GM19023 (cell line): ENCODE measurements at regions not wholly inside any gene's neighbourhood (a gene's known extent, or its start where the extent isn't known, plus 50 kb on each side); places are given as distances from the start of the nearest gene placed in this dataset.
"Not testable (repeated sequence)": the region's sequence is repeated elsewhere in the genome, so short reads cannot be mapped to it uniquely, and the experiment has no call there.

Source experiments
- ATAC-seq: cut with Tn5 transposase; IDR thresholded peaks from one replicate; pipeline ENCODE4 v1.9.1; 2021; ENCODE audit warnings: mild to moderate bottlenecking, moderate library complexity; ENCODE audit not compliant: unreplicated experiment

DNA sequence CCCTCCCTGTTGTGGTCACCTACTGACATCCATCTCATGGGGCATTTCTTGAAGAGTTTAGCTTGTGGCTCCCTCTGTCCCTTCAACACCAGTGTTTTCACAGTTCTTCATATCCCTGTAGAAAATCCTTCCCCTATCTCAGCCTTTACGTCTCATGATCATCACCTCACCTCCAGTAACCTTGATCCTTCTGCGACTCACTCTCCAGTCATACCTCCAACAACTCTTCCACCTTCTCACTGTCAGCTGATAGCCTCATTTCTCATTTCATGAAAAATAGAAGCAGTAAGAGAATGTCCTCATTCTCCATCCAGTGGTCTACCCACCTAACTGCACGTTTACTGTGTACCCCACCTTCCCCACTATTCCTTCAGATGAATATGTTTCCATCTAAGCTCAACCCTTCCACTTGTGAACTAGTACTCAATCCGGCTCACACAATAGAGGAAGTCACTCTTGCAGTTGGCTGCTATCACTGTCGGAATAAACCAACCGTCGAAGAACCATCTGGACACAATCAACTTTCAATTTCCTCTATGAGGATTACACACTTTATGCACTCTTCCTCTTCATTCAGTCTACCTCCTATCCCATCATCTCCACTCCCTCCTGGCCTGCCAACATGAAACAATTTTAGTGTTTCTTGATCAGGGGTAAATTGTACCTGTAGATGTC, 256.0 kb downstream of the AHR start:
- ATAC-seq, result no peak

DNA sequence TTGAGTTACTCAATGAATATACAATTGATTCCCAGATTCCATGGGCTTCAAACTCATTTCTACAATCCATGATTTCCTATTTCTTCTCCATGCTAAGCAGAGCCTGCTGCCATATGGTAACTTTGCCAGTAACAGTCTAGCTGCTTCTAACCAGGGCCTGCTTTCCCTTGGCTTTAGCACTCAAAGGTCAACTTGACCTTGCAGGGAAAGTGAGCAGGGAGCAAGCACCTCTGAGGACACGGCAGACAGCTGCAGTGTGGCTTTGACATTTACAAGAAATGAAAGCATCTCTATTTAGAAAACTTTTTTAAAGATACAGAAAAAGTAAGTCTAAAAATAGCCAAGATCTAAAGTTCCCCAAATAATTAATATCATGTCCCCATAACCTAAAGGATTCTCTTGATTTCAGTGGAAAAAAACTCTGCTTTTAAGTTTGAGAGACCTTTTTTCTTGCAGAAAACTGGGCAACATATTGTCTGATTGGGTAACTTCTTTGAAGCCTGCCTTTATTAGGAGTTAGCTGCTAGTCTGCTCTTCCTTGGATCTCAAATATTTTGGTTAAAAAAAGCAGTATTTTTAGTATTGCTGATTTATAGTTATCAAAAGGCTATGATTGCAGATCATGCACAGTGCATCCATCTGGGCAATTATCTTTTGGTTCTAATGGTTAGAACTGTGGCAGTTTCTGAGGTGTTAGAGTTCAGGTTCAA, 257.9 kb downstream of the AHR start:
- ATAC-seq, result no peak

DNA sequence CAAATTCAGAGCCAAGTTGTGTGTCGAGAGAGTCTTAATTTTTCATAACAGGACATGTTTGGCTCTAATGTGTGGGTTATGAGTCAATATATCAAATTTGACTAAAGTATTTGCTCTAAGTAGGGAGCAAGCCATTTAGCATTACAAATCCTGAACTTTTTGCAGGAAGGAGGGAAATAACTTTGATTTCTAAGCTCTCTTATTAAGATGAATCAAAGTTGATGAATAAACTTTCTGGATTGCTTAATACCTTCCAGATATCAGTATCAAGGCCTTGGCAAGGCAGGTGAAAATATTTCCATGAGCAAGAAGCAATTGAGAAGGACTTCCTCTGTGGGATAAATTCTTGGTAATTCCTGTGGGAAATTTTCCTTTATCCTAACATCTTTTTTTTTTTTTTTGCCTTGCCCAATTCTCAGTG, 258.8 kb downstream of the AHR start:
- ATAC-seq, result no peak

DNA sequence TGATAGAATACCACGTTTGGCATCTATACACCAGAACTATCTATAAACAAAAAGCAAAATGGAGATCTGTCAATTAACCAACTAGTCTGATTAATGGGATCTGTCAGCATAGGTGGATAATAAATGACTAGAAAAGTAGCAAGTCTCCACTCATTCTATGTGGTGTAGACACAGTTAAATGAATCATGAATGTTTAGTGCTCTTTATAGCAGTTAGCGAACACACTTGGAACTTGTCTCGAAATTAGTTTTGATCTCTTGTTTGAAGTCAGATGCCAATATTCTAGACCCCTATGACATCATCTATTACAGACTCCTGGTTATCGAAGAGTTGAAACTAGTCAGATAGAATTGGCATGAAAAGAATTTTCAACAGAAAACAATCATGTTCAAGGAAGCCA, 259.7 kb downstream of the AHR start:
- no peak for ATAC-seq

DNA sequence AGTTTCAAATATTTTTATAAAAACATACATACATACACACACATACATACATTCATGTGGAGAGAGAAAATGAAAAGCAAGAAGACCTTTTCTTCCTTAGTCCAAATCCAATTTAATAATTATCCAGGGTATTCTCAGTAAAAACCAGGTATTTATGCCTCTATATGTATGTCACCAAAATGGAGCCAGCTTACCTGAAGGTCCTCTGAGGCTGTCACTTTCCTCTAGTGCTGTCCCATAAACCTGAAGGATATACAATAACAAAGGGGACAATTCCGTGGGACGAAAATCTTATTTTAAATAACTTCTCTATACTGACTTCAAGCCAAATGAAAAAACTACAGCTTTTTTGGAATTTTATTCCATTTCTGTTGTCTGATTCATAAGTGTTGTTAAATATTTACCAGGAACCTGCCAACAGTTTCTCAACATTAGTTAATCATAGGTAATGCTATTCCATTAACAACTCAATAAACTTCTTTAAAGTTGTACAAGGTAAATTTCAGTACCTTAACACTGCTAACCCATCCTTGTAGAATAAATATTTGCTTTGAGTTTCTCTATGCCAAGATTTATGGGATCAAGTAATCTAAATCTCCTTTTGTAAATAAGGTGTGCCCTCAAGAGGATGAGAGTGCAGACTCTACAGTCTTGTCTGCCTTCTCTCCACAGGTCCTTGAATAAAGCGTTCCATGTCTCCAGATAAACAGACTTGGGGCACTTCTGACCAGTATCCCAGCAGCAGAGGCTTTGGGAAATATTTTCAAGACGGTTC, 260.3 kb downstream of the AHR start:
- no peak for ATAC-seq

DNA sequence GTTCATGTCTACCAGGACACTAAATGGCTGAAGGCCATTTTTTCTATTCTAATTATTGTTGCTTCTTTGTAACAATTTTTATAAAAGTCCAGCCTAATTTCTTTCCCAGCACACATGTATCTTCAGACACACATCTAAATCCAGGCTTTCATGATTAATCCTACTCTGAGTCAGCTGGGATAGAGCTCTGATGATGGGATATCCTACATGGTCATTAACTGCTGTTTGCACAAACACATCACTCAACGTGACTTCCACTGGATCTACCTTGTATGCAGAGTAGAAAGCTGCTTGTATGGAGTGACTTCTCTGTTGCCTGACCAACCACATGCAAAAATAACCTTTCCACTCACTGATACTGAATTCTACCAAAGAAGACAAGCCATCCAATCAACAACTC, 260.9 kb downstream of the AHR start:
- ATAC-seq, result no peak

DNA sequence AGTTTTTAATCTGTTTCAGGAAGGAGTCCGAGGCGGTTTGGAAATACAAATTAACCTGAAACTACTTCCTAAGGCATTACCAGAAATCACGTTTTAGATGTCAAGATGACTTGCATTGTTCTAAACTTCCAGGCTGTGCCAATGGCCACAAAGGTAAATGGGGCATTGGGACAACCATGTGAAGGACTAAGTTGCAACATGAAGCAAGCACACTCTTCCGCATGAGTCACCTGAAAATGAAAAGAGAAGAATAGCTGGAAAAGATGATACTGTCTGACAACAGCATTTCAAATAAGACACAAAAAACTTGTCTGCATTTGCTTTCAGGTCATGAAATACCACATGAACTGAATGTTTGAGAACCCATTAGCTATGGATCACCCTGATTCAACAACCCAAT, 262.1 kb downstream of the AHR start:
- no peak for ATAC-seq

DNA sequence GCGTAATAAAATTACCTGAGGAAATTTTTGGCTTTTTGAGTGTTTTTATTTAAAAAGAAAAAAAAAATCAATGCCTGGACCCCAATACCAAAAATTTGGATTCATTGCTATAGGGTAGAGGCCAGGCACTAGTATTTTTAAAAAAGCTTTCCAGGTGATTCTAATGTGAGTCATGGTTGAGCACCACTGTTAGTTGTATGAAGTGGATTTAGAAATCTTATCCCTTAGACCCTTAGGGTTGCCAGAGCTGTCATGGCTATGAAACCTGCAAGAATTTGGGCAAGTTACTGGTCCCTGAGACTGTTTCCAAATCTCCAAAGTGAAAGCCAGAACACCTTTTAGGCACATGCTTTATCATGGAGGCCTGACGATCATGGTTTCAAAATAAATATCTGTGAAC, 262.5 kb downstream of the AHR start:
- no peak for ATAC-seq

DNA sequence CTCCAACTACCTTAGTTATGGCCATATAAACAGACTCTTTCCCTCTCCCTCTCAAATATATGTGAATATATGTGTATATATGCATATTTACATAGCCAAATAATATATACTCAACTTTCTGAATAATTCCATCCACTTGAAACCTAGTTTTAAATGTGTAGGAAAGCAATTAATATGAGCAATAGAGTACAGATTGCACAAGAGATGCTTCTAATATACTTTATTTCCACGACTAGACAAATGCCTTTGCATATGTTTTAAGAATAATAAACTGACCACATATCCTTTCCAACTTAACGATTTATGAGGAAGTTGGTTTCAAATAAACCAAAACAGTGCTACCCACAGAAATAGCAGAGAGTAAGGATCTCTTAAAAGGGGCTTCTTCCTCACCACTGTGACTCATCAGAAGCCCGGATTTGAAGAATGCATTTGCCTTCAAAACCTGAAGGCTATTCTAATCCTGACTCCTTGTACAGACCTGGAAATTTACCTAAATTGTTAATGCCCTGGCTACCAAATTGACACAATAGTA, 266.3 kb downstream of the AHR start:
- no peak for ATAC-seq

DNA sequence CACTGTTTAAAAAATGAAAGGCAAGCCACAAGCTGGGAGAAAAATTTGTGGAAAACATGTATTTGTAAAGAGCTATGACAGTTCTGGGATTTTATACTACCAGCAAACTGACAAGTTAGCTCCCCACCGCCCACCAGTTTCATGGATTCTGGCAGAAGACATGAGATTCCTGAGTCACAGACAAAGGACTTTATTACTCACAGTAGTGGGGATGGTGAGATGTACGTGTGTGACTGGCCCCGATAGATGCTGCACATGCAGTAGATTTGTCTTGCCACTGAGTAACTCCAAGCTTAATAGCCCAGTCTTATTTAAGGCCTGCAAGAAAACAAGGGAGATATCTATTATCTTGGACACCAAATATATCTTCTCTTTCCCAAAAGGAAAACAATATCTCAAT, 281.7 kb downstream of the AHR start:
- ATAC-seq, result no peak

DNA sequence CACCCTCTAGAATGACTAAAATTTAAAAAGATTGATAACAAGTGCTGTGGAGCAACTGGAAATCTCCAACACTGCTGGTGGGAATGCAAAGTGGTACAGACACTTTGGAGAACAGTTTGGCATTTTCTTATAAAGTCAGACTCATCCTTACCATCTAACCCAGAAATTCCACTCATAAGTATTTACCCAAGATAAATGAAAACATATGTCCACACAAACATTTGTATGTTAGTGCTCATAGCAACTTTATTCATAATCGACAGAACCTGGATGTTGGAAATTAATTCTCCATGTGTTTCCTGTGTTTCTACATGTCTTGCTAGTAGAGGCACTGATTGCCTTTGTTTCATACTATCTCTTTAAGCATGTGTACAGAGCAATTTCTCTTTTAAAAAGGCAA, 282.4 kb downstream of the AHR start:
- no peak for ATAC-seq

DNA sequence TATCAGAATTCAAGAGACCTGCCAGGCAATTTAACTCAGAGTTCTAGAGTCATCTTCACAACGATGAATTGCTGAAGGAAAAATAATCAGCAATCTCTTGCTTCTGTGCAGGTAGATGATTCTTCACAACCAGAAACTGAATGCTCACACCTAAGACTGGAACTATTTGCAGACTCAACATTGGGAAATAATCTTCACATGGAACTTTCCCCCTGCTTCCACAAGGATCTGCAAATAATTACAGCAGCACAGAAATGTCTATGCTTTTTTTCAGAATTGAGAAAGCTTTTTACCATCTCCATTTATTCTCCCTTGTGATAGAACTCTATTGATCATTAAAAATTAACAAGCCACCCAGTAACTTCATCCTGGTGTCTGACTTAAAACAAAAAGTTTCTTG, 282.8 kb downstream of the AHR start:
- no peak for ATAC-seq

DNA sequence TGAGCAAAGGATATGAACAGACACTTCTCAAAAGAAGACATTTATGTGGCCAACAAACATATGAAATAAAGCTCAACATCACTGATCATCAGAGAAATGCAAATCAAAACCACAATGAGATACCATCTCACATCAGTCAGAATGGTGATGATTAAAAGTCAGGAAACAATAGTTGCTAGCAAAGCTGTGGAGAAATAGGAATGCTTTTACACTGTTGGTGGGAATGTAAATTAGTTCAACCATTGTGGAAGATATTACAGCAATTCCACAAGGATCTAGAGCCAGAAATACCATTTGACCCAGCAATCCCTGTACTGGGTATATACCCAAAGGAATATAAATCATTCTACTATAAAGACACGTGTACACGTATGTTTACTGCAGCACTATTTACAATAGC, 284.2 kb downstream of the AHR start:
- not testable (repeated sequence) for ATAC-seq

DNA sequence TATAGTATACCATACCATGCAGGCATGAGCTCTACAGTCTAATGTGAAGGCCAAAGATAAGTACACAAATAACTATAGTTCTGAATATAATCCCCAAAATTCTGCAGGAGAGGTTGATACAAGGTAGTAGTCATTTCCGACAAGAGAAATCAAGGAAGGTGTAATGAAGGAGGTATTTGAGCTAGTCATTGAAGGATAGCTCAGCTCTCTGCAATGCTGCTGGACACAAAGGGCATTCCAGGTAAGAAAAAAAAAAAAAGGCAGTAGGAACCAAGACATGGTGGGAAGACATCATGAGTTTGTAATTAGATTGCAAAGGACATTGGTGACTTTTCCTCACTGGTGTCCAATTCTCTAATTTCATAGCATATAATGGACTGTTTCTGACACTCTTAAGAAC, 285.3 kb downstream of the AHR start:
- ATAC-seq, result no peak

DNA sequence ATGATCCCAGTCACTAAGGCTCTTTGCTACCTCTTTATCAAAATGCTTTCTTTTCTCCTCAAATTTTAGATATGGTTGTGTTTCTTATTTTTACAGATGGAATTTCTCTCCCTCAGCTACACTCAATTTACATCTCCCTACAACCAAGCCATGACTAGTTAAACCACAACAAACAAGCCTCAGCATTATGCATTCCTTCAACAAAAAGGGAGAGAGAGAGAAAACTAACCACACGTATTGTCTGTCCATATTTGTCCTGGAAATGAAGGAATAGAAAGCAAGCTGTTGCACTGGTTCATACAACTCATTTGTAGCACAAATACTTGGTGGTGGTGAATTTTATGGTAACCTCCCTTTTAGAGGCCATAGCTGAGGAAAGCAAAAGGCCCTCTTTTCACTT, 286.4 kb downstream of the AHR start:
- no peak for ATAC-seq

DNA sequence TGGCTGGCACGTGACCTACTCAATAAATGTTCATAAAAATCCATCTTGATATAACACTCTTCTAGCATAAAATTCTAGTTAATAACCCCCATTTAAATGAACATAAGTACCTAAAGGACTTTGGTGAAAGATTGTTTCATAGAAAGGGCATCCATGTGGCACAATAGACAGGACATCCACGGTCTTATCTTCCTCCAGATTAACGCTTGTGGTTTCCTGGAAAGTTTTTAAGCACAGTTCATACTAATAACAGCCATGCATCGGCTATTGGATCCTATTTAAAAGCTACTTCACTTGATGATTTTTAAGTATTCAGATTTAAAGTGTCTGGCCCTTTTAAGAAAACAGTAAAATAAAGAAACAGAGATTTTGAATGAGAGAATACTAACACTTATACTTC, 288.3 kb downstream of the AHR start:
- no peak for ATAC-seq

DNA sequence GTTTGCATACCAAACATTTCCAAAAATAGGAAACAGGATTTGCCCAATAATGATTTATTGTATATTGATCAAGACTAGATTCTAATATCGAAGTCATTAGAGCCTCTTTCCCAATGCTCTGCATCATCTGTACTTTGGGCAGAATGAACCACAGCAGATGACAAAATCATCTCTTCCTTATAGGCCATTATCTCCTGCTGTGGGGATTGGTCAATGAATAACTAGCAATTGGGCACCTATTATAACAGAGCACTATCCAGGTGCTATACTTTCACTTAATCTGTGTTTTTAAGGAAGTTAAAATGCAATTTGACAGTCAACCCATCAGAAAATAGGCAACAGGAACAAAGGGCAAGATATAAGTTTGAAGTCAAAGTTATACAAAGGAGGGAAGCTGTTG, 290.3 kb downstream of the AHR start:
- ATAC-seq, result no peak

DNA sequence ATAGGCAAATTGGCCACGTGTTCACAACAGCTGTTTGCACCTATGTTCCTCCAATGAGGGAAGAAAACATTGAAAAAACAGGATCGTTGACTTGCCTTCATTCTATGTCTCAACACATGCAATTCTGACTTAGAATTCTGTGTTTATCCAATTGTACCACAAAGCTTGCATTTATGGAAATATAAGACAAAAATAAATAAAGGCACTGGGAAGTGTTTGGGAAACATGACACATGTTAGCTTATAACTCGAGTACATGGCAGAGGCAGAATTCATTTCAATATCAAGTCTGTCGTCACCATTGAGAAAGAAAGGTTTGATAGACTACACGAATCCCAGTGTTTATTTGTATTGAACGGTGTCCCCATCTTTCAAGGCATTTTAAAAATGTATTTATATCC, 291.2 kb downstream of the AHR start:
- ATAC-seq, result no peak

DNA sequence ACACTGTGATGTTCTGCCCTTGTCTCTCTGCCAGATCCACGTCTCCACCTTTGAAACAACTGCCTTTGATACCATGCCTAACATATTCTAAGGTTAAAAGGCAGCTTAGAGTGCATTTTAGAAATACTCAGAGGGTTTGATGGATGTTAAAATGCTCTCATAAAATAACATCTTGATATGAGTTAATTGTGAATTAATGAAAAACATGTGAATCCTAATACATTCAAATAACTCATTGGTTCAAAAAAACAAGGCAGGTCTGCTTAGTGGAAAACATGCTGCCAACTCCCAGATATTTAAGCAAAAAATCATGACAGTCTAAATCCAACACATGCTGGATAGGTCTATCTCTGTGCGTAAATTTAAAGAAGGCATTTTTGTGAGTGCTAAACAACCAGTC, 291.8 kb downstream of the AHR start:
- no peak for ATAC-seq

DNA sequence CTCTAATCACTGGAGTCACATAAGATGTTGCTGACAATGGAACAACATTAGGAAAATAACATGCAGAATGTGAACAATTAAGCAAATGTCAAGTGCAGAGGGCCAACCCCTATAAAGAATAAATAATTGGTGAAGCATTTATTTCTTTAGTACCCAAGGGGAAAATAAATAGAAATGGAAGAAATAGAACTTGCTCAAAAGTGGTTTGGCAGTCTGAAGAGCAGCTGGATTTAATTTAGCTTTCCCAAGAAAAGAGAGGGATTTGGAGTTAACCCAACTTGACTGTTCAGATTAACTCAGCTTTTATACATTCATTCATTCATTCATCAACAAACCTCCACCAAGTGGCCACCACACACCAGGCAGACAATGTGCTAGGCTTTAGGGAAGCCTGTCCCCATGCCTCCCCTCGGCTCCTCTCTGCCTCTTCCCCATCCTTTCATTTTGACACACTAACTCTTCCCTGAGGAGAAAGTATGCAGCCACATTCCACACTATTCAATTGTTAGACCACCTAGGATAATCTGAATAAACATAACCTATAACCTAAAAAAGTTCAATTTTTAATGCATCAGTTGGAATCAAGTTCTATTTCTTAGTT, 295.5 kb downstream of the AHR start:
- no peak for ATAC-seq

DNA sequence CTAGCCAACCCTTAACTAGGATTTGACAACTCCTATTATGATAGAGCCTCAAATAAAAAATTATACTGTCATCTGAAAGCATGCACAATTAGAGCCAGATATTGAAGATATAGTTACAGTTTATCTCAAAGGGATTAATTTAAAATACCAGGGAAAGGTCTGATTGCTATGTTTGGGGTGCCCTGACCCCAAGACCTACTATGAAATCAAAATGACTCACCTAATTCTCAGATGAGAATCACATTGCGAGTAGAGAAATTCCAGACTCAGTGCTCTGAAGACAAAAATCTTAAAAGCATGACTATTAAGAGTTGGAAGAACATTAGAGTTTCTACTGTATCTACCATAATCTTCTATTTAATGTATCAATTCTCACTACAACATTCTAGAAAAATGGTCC, 297.1 kb downstream of the AHR start:
- ATAC-seq, result no peak
